ENCODE measurements at regions not wholly inside any gene's neighbourhood (a gene's known extent, or its start where the extent isn't known, plus 50 kb on each side); places are given as distances from the start of the nearest gene placed in this dataset.

DNA sequence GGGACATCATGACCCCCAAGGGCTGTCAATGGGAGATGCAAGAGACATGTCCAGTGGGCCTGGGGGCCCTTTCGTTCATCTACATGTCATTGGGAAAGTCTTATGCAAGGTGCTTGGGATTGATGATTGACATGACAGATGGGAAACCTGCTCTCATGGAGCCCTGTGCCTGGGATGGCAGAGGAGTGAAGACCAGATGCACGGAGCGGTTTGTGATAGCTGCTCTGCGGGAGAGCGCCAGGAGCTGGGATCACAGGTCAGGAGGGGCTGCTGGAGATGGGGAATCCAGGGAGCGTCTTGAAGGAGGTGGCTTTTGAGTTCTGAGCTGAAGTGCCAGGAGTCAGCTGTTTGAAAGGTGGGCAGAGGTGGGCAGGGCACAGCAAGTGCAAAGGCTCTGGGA is 104.3 kb downstream of the FGF18 start:
- TF ChIP-seq, protein P1, sequence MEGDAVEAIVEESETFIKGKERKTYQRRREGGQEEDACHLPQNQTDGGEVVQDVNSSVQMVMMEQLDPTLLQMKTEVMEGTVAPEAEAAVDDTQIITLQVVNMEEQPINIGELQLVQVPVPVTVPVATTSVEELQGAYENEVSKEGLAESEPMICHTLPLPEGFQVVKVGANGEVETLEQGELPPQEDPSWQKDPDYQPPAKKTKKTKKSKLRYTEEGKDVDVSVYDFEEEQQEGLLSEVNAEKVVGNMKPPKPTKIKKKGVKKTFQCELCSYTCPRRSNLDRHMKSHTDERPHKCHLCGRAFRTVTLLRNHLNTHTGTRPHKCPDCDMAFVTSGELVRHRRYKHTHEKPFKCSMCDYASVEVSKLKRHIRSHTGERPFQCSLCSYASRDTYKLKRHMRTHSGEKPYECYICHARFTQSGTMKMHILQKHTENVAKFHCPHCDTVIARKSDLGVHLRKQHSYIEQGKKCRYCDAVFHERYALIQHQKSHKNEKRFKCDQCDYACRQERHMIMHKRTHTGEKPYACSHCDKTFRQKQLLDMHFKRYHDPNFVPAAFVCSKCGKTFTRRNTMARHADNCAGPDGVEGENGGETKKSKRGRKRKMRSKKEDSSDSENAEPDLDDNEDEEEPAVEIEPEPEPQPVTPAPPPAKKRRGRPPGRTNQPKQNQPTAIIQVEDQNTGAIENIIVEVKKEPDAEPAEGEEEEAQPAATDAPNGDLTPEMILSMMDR (IDR thresholded peaks at IDR 0.05): no peak
- DNase-seq (ENCODE audit: low spot score) (no peak), ATAC-seq (ENCODE audit: low FRiP score) (no peak)

DNA sequence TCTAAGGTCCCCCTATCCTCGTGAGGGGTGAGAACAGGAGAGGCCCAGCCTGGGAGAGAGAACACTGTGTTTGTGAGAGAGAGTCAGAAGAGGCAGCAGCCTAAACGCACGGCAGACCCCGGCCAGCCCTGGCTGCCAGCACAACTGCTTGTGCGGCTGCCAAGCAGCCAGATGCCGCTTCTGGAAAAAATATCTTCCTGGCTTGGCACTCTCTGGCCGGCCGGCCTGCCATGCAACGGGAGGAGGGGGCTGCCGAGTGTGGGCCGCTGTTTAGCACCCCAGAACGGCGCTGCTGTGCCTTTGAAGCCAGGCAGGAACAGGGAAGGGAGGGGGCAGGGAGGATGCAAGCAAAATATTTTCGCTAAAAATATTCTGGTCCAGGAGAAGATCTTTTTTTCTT is 105.0 kb downstream of the FGF18 start:
- ATAC-seq (ENCODE audit: low FRiP score) (no peak), DNase-seq (ENCODE audit: low spot score) (no peak)
- TF ChIP-seq, protein P1 (IDR thresholded peaks at IDR 0.05): no peak

DNA sequence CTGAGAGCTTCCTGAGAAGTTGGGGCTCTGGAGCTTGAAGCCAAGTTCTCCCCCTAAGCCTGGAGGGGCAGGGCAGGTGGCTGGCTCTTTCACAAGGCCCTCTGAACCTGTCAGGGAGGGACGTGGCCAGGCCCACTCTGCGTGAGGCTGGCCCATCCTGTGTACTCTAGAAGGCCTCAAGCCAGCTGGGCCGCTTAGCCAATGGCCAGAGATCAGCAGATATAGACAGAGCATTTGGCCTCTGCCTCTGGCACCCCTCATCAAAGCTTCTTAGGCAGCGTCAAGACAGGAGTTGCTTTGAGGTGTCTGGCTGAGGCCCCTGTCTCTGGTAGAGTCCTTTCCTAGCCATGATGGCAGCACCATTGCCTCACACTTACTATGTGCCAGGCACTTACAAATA is 105.6 kb downstream of the FGF18 start:
- DNase-seq (ENCODE audit: low spot score) (no peak), ATAC-seq (ENCODE audit: low FRiP score) (no peak)
- TF ChIP-seq, protein P1 (IDR thresholded peaks at IDR 0.05): no peak

DNA sequence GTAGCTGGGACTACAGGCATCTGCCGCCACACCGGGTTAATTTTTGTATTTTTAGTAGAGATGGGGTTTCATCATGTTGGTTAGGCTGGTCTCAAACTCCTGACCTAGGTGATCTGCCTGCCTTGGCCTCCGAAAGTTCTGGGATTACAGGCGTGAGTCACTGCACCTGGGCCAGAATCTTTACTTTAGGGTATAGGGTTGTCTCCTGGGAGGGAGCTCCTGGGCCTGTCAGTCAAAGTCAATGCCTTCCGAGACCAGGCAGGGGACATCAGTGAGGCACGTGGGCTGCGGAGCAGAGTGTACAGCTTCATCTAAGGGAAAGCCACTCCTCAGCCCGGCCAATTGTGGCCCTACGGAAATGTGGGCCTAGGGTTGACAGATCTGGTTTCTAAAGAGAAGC is 108.6 kb downstream of the FGF18 start:
- TF ChIP-seq, protein P1 (IDR thresholded peaks at IDR 0.05): no peak

DNA sequence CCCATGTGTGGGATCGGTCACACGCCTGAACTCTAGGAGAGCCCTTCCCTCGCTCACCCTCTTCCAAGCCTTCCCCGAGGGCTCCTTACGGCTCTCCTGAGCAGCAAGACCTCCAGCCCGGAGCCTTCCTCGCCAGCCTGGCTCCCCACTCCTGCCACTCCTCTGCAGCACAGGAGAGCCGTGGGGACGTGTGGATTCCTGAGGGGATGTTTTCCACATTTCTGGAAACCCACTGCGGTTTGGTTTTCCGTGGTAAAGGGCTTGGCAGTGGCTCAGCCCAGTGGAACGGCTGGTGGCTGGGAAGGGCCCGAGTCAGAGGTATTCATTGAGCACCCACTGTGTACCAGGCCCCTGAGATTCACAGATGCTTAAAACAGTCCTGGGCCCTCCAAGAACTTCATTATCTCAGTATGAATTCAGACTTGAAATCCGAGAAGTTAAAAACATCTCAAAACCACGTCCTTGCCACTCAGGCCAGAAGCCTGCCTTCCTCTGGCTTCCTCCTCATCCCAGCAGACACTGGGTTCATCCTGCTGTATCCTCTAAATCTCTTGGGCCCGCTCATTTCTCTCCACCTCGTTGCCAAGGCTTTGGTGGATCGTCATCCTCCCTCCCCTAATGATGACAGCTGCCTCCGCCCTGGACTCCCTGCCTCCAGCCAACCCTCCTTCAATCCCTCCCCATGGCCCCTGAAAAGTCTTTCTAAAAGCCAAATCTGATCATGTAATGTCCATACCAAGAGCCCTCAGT is 109.6 kb downstream of the FGF18 start:
- no peak for ATAC-seq (ENCODE audit: low FRiP score)
- no peak for DNase-seq (ENCODE audit: low spot score)
- TF ChIP-seq, protein P1 (IDR thresholded peaks at IDR 0.05): no peak

More for the DNA sequence above, 108.6 kb downstream of the FGF18 start:
- DNase-seq (ENCODE audit: low spot score) (no peak), ATAC-seq (ENCODE audit: low FRiP score) (no peak)

DNA sequence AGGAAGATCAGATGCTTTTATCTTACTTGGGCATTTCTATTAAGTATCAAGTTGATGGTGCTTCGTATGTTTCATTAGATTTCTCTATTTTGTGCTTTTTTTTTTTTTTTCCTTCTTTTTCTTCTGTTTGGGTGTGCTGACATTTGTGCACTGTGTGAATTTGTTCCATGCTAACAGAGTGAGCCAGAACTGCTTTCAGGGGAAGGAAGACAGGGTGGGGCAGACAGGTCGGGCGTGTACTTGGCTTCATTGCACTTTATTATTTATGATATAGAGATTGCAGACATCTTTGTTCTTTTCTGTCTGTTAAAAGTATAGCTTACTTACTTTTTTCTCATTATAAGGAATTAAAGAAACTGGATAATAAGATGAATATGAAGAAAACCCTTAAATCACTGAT is 112.2 kb downstream of the FGF18 start:
- TF ChIP-seq, protein P1 (IDR thresholded peaks at IDR 0.05): no peak
- DNase-seq (ENCODE audit: low spot score) (no peak), ATAC-seq (ENCODE audit: low FRiP score) (no peak)

DNA sequence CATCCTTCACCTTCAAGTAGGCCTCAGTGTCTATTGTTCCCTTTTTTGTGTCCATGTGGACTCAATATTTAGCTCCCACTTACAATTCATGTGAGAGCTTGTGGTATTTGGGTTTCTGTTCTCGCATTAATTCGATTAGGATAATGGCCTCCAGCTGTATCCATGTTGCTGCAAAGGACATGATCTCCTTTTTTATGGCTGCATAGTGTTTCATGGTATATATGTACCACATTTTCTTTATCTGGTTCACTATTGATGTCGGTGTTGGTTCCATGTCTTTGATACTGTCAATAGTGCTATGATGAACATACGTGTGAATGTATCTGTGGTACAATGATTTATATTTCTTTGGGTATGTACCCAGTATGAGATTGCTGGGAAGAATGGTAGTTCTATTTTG is 113.7 kb downstream of the FGF18 start:
- ATAC-seq (ENCODE audit: low FRiP score) (no peak), DNase-seq (ENCODE audit: low spot score) (no peak)
- TF ChIP-seq, protein P1 (IDR thresholded peaks at IDR 0.05): no peak
